Thyroid gland (tissue), 4 donors: ENCODE measurements at regions not wholly inside any gene's neighbourhood (a gene's known extent, or its start where the extent isn't known, plus 50 kb on each side); places are given as distances from the start of the nearest gene placed in this dataset.
"Not testable (repeated sequence)": the region's sequence is repeated elsewhere in the genome, so short reads cannot be mapped to it uniquely, and the experiment has no call there.

Experiments
- DNase-seq, 2 donors: peaks; one replicate each; pipeline ENCODE4 v3.0.0-alpha.2; 2019
- H3K27ac ChIP-seq, 3 donors: fragments of 200-600 bp; sonication (generic); 1 replicate in 2 of 3; 2 replicates in 1 of 3; pipeline ENCODE4 v1.5.1; 2016 to 2019; ENCODE audit warnings: mild to moderate bottlenecking in 1 of 3, moderate library complexity in 1 of 3
- H3K27me3 ChIP-seq: fragments of 200-600 bp; sonication (generic); one replicate; pipeline ENCODE4 v1.5.1; 2019
- H3K36me3 ChIP-seq, 2 donors: fragments of 200-600 bp; sonication (generic); one replicate each; pipeline ENCODE4 v1.5.1; 2016 to 2019
- H3K4me1 ChIP-seq, 2 donors: fragments of 200-600 bp; sonication (generic); one replicate each; pipeline ENCODE4 v1.5.1; 2017 to 2019
- H3K4me3 ChIP-seq, 3 donors: fragments of 200-600 bp; sonication (generic); replicated peaks in 1 of 3; 1 replicate in 2 of 3; 2 replicates in 1 of 3; pipeline ENCODE4 v1.5.1; 2016; ENCODE audit warnings: mild to moderate bottlenecking in 1 of 3
- H3K9me3 ChIP-seq: fragments of 200-600 bp; sonication (generic); one replicate; pipeline ENCODE4 v1.5.1; 2017
- CTCF ChIP-seq, 6 experiments: fragments of 200-600 bp in 3 of 6; fragments of 450-650 bp in 3 of 6; sonication (generic) in 3 of 6; IDR thresholded peaks; one replicate each; pipeline ENCODE4 v1.5.1; 2016 to 2019; ENCODE audit warnings: antibody characterized with exemption in 6 of 6, mild to moderate bottlenecking in 2 of 6, inconsistent platforms in 1 of 6, moderate library complexity in 1 of 6
- POLR2A ChIP-seq, 2 donors: fragments of 450-650 bp; IDR thresholded peaks; one replicate each; pipeline ENCODE4 v1.6.1; 2017; ENCODE audit warnings: antibody characterized with exemption in 2 of 2, mild to moderate bottlenecking in 2 of 2, moderate library complexity in 1 of 2
- WGBS, 2 donors: methylation state at CpG; one replicate each; pipeline ENCODE4 v1.1.5; 2017; 5-methylcytosine and 5-hydroxymethylcytosine counted together
- intact Hi-C: fragments of 100-400 bp; cut with DNase I; formaldehyde crosslinking; loops from one replicate; pipeline ENCODE4 v1.15.1; 2023

DNA sequence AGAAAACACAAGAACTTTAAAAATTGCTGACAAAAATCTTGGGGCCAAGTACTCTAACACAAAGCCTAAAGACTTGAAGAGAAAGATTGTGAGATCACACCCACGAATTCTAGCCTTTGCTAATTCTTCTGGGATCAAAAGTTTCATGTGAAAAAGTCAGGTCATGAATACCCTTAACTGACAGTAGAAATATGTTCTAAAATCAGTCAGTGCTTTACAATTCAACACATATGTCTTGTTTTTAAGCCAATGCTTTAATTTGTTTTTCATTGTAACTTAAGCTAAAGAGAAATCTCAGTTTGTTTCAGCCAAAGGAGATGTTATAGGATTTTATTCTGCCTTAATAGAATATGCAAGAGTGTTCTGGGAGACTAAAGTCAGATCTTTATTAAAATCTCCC lies 78.2 kb upstream of the PLEKHG1 start:
- Histone ChIP-seq H3K27me3 (no peaks in the 10 kb centered on the region), H3K4me1 (no peaks in the 10 kb centered on the region), H3K36me3 (no peaks in the 10 kb centered on the region), H3K4me3 (no peak overlapping the region), H3K27ac (no peak overlapping the region), H3K9me3 (no peaks in the 10 kb centered on the region)
- WGBS, 2 donors, result 84 to 92% methylated on average over 1 of the region's 1 CpG
- DNase-seq, result no peak
- intact Hi-C loops, result no loop called here
- TF ChIP-seq POLR2A (IDR thresholded peaks at IDR 0.05), result no peak
- no peak for TF ChIP-seq CTCF (IDR thresholded peaks at IDR 0.05)

DNA sequence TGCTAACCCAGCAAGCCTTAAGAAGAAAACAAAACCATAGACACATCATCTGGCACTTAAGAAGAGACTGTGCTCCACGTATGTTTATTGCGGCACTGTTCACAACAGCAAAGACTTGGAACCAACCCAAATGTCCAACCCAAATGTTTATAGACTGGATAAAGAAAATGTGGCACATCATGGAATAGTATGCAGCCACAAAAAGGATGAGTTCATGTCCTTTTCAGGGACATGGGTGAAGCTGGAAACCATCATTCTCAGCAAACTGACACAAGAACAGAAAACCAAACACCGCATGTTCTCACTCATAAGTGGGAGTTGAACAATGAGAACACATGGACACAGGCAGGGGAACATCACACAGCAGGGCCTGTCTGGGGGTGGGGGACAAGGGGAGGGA lies 76.5 kb upstream of the PLEKHG1 start:
- H3K9me3 ChIP-seq, H3K36me3 ChIP-seq, H3K4me3 ChIP-seq, DNase-seq, intact Hi-C loops, H3K27me3 ChIP-seq, H3K4me1 ChIP-seq, H3K27ac ChIP-seq: not testable (repeated sequence)
- 97% methylated on average over 3 of the region's 3 CpGs for WGBS, 2 donors

DNA sequence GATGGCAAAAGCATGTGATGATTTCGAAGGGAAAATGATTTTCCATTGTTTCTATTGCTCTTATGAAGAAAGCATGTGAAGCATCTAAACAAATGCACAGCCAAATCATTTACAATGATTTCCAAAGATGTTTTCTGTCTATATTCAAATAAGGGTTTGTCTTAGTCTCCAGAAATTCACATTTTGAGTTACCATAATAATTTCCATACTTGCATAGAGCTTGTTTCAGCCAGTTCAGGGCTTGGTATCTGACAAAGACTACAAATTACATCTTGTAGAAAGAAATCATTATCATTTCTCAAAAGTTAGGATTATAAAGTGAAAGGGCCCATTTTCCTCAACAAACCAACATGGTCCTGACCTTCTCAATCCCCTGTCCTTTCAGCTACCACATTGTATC lies 74.4 kb upstream of the PLEKHG1 start:
- TF ChIP-seq CTCF (IDR thresholded peaks at IDR 0.05) (no peak), POLR2A (IDR thresholded peaks at IDR 0.05) (no peak)
- Histone ChIP-seq H3K27ac (no peak overlapping the region), H3K36me3 (no peaks in the 10 kb centered on the region), H3K9me3 (no peaks in the 10 kb centered on the region), H3K4me3 (no peak overlapping the region), H3K27me3 (no peaks in the 10 kb centered on the region), H3K4me1 (peaks cover 0 to 3% of the 10 kb centered on the region in 2 donors)
- no peak for DNase-seq
- intact Hi-C loops, result no loop called here
- 94 to 100% methylated on average over 1 of the region's 1 CpG for WGBS, 2 donors

DNA sequence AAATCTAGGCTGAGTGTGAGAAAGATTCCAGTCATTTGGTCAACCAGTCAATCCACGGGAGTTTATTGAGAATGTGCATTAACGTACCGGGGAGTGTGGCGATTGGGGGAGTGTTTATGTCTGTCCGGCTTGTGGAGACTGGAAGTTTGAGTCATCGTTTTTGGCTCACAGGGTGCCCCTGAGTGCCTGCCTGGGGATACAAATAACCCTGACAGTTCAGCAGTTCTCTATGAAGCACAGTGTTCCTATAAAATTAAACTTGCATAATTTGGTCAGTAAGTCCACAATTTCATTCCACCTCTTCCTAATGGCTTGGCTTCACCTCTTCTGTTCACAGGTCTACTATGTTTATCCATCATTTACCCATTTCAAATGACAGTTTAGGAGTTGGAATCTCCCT lies 72.6 kb upstream of the PLEKHG1 start:
- 74 to 80% methylated on average over 6 of the region's 6 CpGs for WGBS, 2 donors
- peak; percentile 5 to 12 for DNase-seq
- no peak for TF ChIP-seq POLR2A (IDR thresholded peaks at IDR 0.05)
- TF ChIP-seq CTCF (IDR thresholded peaks at IDR 0.05), result no peak
- H3K27ac ChIP-seq, result no peak overlapping the region
- H3K4me3 ChIP-seq, result no peak overlapping the region
- H3K9me3 ChIP-seq, result no peaks in the 10 kb centered on the region
- H3K27me3 ChIP-seq, result no peaks in the 10 kb centered on the region
- H3K4me1 ChIP-seq, result peaks cover 0 to 3% of the 10 kb centered on the region in 2 donors
- intact Hi-C loops, result no loop called here
- no peaks in the 10 kb centered on the region for H3K36me3 ChIP-seq

GRCh38 chr6:150528648-150529285 lies 70.9 kb upstream of the PLEKHG1 start:
- Histone ChIP-seq H3K4me3 (no peak overlapping the region), H3K4me1 (peaks cover 0 to 3% of the 10 kb centered on the region in 2 donors), H3K9me3 (no peaks in the 10 kb centered on the region), H3K27me3 (no peaks in the 10 kb centered on the region), H3K36me3 (no peaks in the 10 kb centered on the region), H3K27ac (no peak overlapping the region)
- no peak for TF ChIP-seq POLR2A (IDR thresholded peaks at IDR 0.05)
- no peak for TF ChIP-seq CTCF (IDR thresholded peaks at IDR 0.05)
- WGBS, 2 donors, result 59 to 68% methylated on average over 11 of the region's 11 CpGs
- peak in 1 of 2 donors; percentile 9 for DNase-seq
- intact Hi-C loops, result no loop called here
